ENCODE measurements at regions not wholly inside any gene's neighbourhood (a gene's known extent, or its start where the extent isn't known, plus 50 kb on each side); places are given as distances from the start of the nearest gene placed in this dataset.

DNA sequence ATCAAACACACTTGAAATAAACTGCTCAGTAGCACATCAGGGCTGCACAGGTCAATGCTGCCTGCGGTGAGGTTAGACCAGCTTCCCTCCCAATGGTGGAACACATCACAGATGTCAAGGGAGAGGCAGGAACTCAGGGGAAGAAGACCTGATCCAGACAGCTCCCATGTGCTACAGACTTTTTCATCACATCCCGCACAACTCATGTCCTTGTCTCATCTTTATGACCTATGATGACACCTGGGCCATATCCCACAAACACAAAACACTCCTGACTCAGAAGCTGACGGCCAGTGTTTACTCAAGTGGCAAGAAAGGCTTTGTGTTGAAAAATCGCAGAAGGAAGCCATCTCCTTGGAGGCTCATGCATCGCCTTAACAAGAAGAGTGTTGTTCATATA is 91.6 kb downstream of the HTR5A start:
- Histone ChIP-seq H3K4me3 (no peak overlapping the region), H3K36me3 (ENCODE audit: insufficient read depth, low read length) (no peaks in the 10 kb centered on the region), H3K27ac (no peak overlapping the region), H3K9ac (ENCODE audit: insufficient read length) (no peak overlapping the region), H3K9me3 (ENCODE audit: low read depth, low read length) (no peaks in the 10 kb centered on the region)
- no peak for DNase-seq (ENCODE audit: low read depth, low spot score)
- TF ChIP-seq EZH2 (IDR thresholded peaks at IDR 0.05) (no peak), FOXP2 (optimal IDR thresholded peaks at IDR 0.05; ENCODE audit: control extremely low read depth, extremely low read length, insufficient read depth) (no peak), POLR2AphosphoS5 (IDR thresholded peaks at IDR 0.05; ENCODE audit: borderline replicate concordance, low read depth, low read length) (no peak)

- no peak for DNase-seq (ENCODE audit: low read depth, low spot score)
- H3K27ac ChIP-seq, result no peak overlapping the region
- H3K36me3 ChIP-seq (ENCODE audit: insufficient read depth, low read length), result no peaks in the 10 kb centered on the region
- no peak for TF ChIP-seq POLR2AphosphoS5 (IDR thresholded peaks at IDR 0.05; ENCODE audit: borderline replicate concordance, low read depth, low read length)
- TF ChIP-seq EZH2 (IDR thresholded peaks at IDR 0.05), result no peak
- TF ChIP-seq FOXP2 (optimal IDR thresholded peaks at IDR 0.05; ENCODE audit: control extremely low read depth, extremely low read length, insufficient read depth), result no peak
- H3K9ac ChIP-seq (ENCODE audit: insufficient read length), result no peak overlapping the region
- no peaks in the 10 kb centered on the region for H3K9me3 ChIP-seq (ENCODE audit: low read depth, low read length)
- H3K4me3 ChIP-seq, result no peak overlapping the region
These were observed 92.3 kb downstream of the HTR5A start for GRCh38 chr7:155162422-155162821.

DNA sequence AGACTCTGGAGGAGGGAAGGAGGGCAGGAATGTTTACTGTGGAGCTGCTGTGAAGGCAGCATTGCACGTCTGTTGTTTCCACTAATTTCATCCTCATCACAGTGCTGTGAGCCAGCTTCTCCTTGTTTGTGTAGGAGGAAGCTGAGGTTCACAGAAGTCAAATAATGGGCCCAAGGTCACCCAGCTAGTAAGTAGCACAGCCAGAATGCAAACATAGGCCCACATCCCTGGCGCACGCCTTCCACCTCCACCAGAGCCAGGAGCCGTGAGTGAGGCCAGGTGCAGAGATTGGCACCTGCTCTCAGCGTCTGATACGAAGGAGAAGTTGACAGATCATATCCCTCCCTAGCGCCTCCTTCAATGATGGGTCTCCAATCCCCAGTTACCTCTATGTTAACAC is 93.6 kb downstream of the HTR5A start:
- TF ChIP-seq FOXP2 (optimal IDR thresholded peaks at IDR 0.05; ENCODE audit: control extremely low read depth, extremely low read length, insufficient read depth) (no peak), EZH2 (IDR thresholded peaks at IDR 0.05) (no peak)
- Histone ChIP-seq H3K9ac (ENCODE audit: insufficient read length) (no peak overlapping the region), H3K36me3 (ENCODE audit: insufficient read depth, low read length) (no peaks in the 10 kb centered on the region), H3K27ac (no peak overlapping the region), H3K9me3 (ENCODE audit: low read depth, low read length) (no peaks in the 10 kb centered on the region), H3K4me3 (no peak overlapping the region)
- DNase-seq (ENCODE audit: low read depth, low spot score), result no peak

GRCh38 chr7:155164316-155164715 is 94.2 kb downstream of the HTR5A start:
- Histone ChIP-seq H3K27ac (no peak overlapping the region), H3K36me3 (ENCODE audit: insufficient read depth, low read length) (no peaks in the 10 kb centered on the region), H3K9ac (ENCODE audit: insufficient read length) (no peak overlapping the region), H3K4me3 (no peak overlapping the region), H3K9me3 (ENCODE audit: low read depth, low read length) (no peaks in the 10 kb centered on the region)
- no peak for TF ChIP-seq FOXP2 (optimal IDR thresholded peaks at IDR 0.05; ENCODE audit: control extremely low read depth, extremely low read length, insufficient read depth)
- no peak for TF ChIP-seq EZH2 (IDR thresholded peaks at IDR 0.05)
- no peak for TF ChIP-seq POLR2AphosphoS5 (IDR thresholded peaks at IDR 0.05; ENCODE audit: borderline replicate concordance, low read depth, low read length)
- DNase-seq (ENCODE audit: low read depth, low spot score), result no peak

DNA sequence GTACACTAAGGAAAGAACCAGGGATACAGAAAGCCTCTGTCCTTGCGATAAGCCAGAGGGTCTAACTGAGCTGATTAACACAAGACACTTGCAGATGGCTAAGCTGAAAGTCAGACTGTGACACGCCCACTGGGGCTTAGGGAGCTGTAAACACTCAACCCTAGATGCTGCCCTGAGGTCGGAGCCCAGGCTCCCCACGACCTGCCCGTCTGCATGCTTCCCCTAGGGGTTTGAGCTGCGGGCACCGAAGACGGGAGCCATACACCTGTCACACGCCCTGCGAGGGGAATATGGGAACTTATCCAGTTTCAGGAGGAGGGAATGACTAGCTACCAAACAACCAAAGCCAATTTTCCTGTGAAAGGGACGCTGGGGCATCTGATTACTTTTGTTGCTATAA is 96.0 kb downstream of the HTR5A start:
- Histone ChIP-seq H3K9ac (ENCODE audit: insufficient read length) (no peak overlapping the region), H3K9me3 (ENCODE audit: low read depth, low read length) (no peaks in the 10 kb centered on the region), H3K27ac (no peak overlapping the region), H3K36me3 (ENCODE audit: insufficient read depth, low read length) (no peaks in the 10 kb centered on the region), H3K4me3 (no peak overlapping the region)
- no peak for DNase-seq (ENCODE audit: low read depth, low spot score)
- no peak for TF ChIP-seq FOXP2 (optimal IDR thresholded peaks at IDR 0.05; ENCODE audit: control extremely low read depth, extremely low read length, insufficient read depth)
- no peak for TF ChIP-seq POLR2AphosphoS5 (IDR thresholded peaks at IDR 0.05; ENCODE audit: borderline replicate concordance, low read depth, low read length)
- TF ChIP-seq EZH2 (IDR thresholded peaks at IDR 0.05), result no peak

- Histone ChIP-seq H3K9ac (ENCODE audit: insufficient read length) (no peak overlapping the region), H3K4me3 (no peak overlapping the region), H3K9me3 (ENCODE audit: low read depth, low read length) (no peaks in the 10 kb centered on the region), H3K36me3 (ENCODE audit: insufficient read depth, low read length) (no peaks in the 10 kb centered on the region), H3K27ac (no peak overlapping the region)
- TF ChIP-seq EZH2 (IDR thresholded peaks at IDR 0.05) (no peak), FOXP2 (optimal IDR thresholded peaks at IDR 0.05; ENCODE audit: control extremely low read depth, extremely low read length, insufficient read depth) (no peak), POLR2AphosphoS5 (IDR thresholded peaks at IDR 0.05; ENCODE audit: borderline replicate concordance, low read depth, low read length) (no peak)
- no peak for DNase-seq (ENCODE audit: low read depth, low spot score)
These were observed 96.7 kb downstream of the HTR5A start for GRCh38 chr7:155166673-155167370.

- no peak overlapping the region for H3K27ac ChIP-seq
These were observed 97.7 kb downstream of the HTR5A start for GRCh38 chr7:155167706-155168365.

DNA sequence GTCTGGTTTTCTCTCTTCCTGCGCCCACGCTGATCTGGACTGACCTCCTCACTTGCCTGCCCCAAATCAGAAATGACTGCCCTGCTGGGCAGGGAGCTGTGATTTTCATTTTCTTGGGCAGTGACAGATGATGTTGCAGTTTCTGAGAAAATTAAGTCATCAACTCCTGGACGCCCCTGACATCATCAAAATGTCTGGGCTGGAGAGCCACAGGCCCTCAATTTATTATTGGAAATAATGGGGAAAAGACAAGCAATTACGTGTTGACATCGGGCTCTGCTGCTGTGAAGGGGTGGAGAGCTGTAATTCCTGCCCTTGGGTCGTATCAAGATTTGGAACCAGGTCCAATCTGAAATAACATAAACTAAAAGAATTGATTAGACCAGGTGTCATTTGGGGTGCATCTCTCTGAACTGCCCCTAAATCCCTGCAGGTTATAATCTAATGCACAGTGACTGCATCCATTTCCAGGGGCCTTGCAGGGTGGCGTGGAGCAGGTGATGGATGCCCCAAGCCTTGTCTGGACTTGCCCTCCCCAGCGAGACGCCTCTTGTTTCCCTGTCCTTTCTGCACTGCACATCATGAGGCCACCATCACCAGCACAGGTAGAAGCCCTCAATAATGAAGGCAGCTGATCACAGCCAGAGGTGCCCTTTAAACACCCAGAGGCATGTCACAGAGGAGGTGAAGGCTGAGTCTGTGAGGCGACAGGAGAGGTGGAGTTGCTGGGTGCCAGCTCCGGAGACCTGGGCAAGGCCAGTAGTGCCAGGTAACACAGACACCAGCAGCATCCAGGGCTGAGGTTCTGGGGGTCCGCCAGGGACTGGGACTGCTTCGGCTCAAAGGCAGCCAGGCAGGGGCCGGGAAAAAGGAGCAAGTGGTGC is 98.7 kb downstream of the HTR5A start:
- Histone ChIP-seq H3K9me3 (ENCODE audit: low read depth, low read length) (no peaks in the 10 kb centered on the region), H3K36me3 (ENCODE audit: insufficient read depth, low read length) (no peaks in the 10 kb centered on the region), H3K27ac (no peak overlapping the region), H3K4me3 (no peak overlapping the region), H3K9ac (ENCODE audit: insufficient read length) (no peak overlapping the region)
- no peak for TF ChIP-seq FOXP2 (optimal IDR thresholded peaks at IDR 0.05; ENCODE audit: control extremely low read depth, extremely low read length, insufficient read depth)
- TF ChIP-seq POLR2AphosphoS5 (IDR thresholded peaks at IDR 0.05; ENCODE audit: borderline replicate concordance, low read depth, low read length), result no peak
- no peak for TF ChIP-seq EZH2 (IDR thresholded peaks at IDR 0.05)
- DNase-seq (ENCODE audit: low read depth, low spot score), result no peak

More at GRCh38 chr7:155167706-155168365, 97.7 kb downstream of the HTR5A start:
- no peaks in the 10 kb centered on the region for H3K9me3 ChIP-seq (ENCODE audit: low read depth, low read length)
- TF ChIP-seq POLR2AphosphoS5 (IDR thresholded peaks at IDR 0.05; ENCODE audit: borderline replicate concordance, low read depth, low read length), result no peak
- no peak for TF ChIP-seq FOXP2 (optimal IDR thresholded peaks at IDR 0.05; ENCODE audit: control extremely low read depth, extremely low read length, insufficient read depth)
- TF ChIP-seq EZH2 (IDR thresholded peaks at IDR 0.05), result no peak
- no peak overlapping the region for H3K4me3 ChIP-seq
- H3K36me3 ChIP-seq (ENCODE audit: insufficient read depth, low read length), result no peaks in the 10 kb centered on the region
- no peak for DNase-seq (ENCODE audit: low read depth, low spot score)
- no peak overlapping the region for H3K9ac ChIP-seq (ENCODE audit: insufficient read length)

Measured in SK-N-MC (cell line).